Posterior cingulate gyrus (tissue), 11 donors: ENCODE measurements at regions not wholly inside any gene's neighbourhood (a gene's known extent, or its start where the extent isn't known, plus 50 kb on each side); places are given as distances from the start of the nearest gene placed in this dataset.
A peak's percentile ranks its signal among the peaks of the same experiment; 100 is the strongest.
"Not testable (repeated sequence)": the region's sequence is repeated elsewhere in the genome, so short reads cannot be mapped to it uniquely, and the experiment has no call there.

Experiments
- DNase-seq, 10 donors: peaks; one replicate each; pipeline versions ENCODE4 v3.0.0 to v3.0.0-alpha.2; 2020 to 2021; ENCODE audit warnings: mixed read lengths in 3 of 10
- intact Hi-C: fragments of 100-400 bp; cut with DNase I; formaldehyde crosslinking; loops from one replicate; pipeline ENCODE4 v1.15.1; 2023

GRCh38 chr18:34345738-34346137, 121.0 kb upstream of the NOL4 start:
- no peak for DNase-seq
- intact Hi-C loops: no loop called here

- intact Hi-C loops: loop anchor here (5.0 kb wide), 1 partner anchor 437 kb away; no protein-coding TSS in a partner anchor
- peak in 1 of 10 donors; percentile 44 for DNase-seq
These were observed 126.1 kb upstream of the NOL4 start for GRCh38 chr18:34350778-34351177.

GRCh38 chr18:34352385-34353163, 127.9 kb upstream of the NOL4 start:
- DNase-seq: no peak
- intact Hi-C loops: loop anchor here (5.0 kb wide), 1 partner anchor 435 kb away; no protein-coding TSS in a partner anchor

- intact Hi-C loops: loop anchor here (5.0 kb wide), 1 partner anchor 433 kb away; no protein-coding TSS in a partner anchor
- DNase-seq: no peak
These were observed 129.6 kb upstream of the NOL4 start for GRCh38 chr18:34354351-34354750.

- no peak for DNase-seq
- intact Hi-C loops: no loop called here
These were observed 133.3 kb upstream of the NOL4 start for GRCh38 chr18:34357944-34358580.

- no peak for DNase-seq
- intact Hi-C loops: no loop called here
These were observed 134.2 kb upstream of the NOL4 start for GRCh38 chr18:34358923-34359322.

- intact Hi-C loops: no loop called here
- no peak for DNase-seq
These were observed 140.0 kb upstream of the NOL4 start for GRCh38 chr18:34364699-34365098.

- intact Hi-C loops: no loop called here
- no peak for DNase-seq
These were observed 146.1 kb upstream of the NOL4 start for GRCh38 chr18:34370704-34371395.

- intact Hi-C loops: no loop called here
- no peak for DNase-seq
These were observed 155.6 kb upstream of the NOL4 start for GRCh38 chr18:34380326-34380725.

GRCh38 chr18:34385311-34385710, 160.6 kb upstream of the NOL4 start:
- DNase-seq: no peak
- intact Hi-C loops: no loop called here

- peak in 2 of 10 donors; percentile 59 to 78 for DNase-seq
- intact Hi-C loops: no loop called here
These were observed 162.1 kb upstream of the NOL4 start for GRCh38 chr18:34386803-34387202.

- intact Hi-C loops: no loop called here
- no peak for DNase-seq
These were observed 172.7 kb upstream of the NOL4 start for GRCh38 chr18:34397286-34397896.

GRCh38 chr18:34399892-34400291, 175.2 kb upstream of the NOL4 start:
- intact Hi-C loops: no loop called here

GRCh38 chr18:34400834-34401233, 176.1 kb upstream of the NOL4 start:
- intact Hi-C loops: no loop called here

More at GRCh38 chr18:34399892-34400291, 175.2 kb upstream of the NOL4 start:
- DNase-seq: no peak

GRCh38 chr18:34401775-34402174, 177.1 kb upstream of the NOL4 start:
- no peak for DNase-seq
- intact Hi-C loops: loop anchor here (2.0 kb wide), 1 partner anchor 25 kb away; no protein-coding TSS in a partner anchor

More at GRCh38 chr18:34400834-34401233, 176.1 kb upstream of the NOL4 start:
- no peak for DNase-seq

GRCh38 chr18:34407471-34407870, 182.8 kb upstream of the NOL4 start:
- intact Hi-C loops: not testable (repeated sequence)

GRCh38 chr18:34411952-34412351, 187.2 kb upstream of the NOL4 start:
- intact Hi-C loops: no loop called here
- DNase-seq: no peak

More at GRCh38 chr18:34407471-34407870, 182.8 kb upstream of the NOL4 start:
- peak in 1 of 10 donors; percentile 49 for DNase-seq

- DNase-seq: no peak
- intact Hi-C loops: no loop called here
These were observed 206.3 kb upstream of the NOL4 start for GRCh38 chr18:34431042-34431441.

GRCh38 chr18:34444622-34445021, 219.9 kb upstream of the NOL4 start:
- no peak for DNase-seq
- intact Hi-C loops: no loop called here

GRCh38 chr18:34448662-34449061, 223.9 kb upstream of the NOL4 start:
- intact Hi-C loops: no loop called here

GRCh38 chr18:34457761-34458160, 233.0 kb upstream of the NOL4 start:
- intact Hi-C loops: no loop called here
- no peak for DNase-seq

More at GRCh38 chr18:34448662-34449061, 223.9 kb upstream of the NOL4 start:
- DNase-seq: no peak
